ENCODE measurements at regions not wholly inside any gene's neighbourhood (a gene's known extent, or its start where the extent isn't known, plus 50 kb on each side); places are given as distances from the start of the nearest gene placed in this dataset.

- no peaks in the 10 kb centered on the region for H3K27me3 ChIP-seq
- H3K36me3 ChIP-seq, result no peaks in the 10 kb centered on the region
- H3K27ac ChIP-seq, result no peak overlapping the region
- no peaks in the 10 kb centered on the region for H3K9me3 ChIP-seq (replicated peaks)
- no peak overlapping the region for H3K4me3 ChIP-seq
- no peak for DNase-seq
- H3K4me1 ChIP-seq, result no peaks in the 10 kb centered on the region
These were observed 267.7 kb downstream of the HAO1 start for GRCh38 chr20:7672571-7672970.

GRCh38 chr20:7673841-7674240 is 266.4 kb downstream of the HAO1 start:
- DNase-seq, result no peak
- no peaks in the 10 kb centered on the region for H3K36me3 ChIP-seq
- no peaks in the 10 kb centered on the region for H3K27me3 ChIP-seq
- H3K4me1 ChIP-seq, result no peaks in the 10 kb centered on the region
- no peaks in the 10 kb centered on the region for H3K9me3 ChIP-seq (replicated peaks)
- H3K4me3 ChIP-seq, result no peak overlapping the region
- H3K27ac ChIP-seq, result no peak overlapping the region

- no peaks in the 10 kb centered on the region for H3K4me1 ChIP-seq
- H3K9me3 ChIP-seq (replicated peaks), result no peaks in the 10 kb centered on the region
- H3K36me3 ChIP-seq, result no peaks in the 10 kb centered on the region
- no peak overlapping the region for H3K4me3 ChIP-seq
- no peak overlapping the region for H3K27ac ChIP-seq
- no peaks in the 10 kb centered on the region for H3K27me3 ChIP-seq
- no peak for DNase-seq
These were observed 257.3 kb downstream of the HAO1 start for GRCh38 chr20:7682916-7683315.

- no peak for DNase-seq
- H3K4me1 ChIP-seq, result no peaks in the 10 kb centered on the region
- no peaks in the 10 kb centered on the region for H3K36me3 ChIP-seq
- H3K4me3 ChIP-seq, result no peak overlapping the region
- H3K27me3 ChIP-seq, result no peaks in the 10 kb centered on the region
- H3K9me3 ChIP-seq (replicated peaks), result no peaks in the 10 kb centered on the region
- no peak overlapping the region for H3K27ac ChIP-seq
These were observed 253.2 kb downstream of the HAO1 start for GRCh38 chr20:7687065-7687464.

GRCh38 chr20:7689151-7689550 is 251.1 kb downstream of the HAO1 start:
- Histone ChIP-seq H3K36me3 (no peaks in the 10 kb centered on the region), H3K27ac (no peak overlapping the region), H3K9me3 (replicated peaks) (no peaks in the 10 kb centered on the region), H3K4me1 (no peaks in the 10 kb centered on the region), H3K4me3 (no peak overlapping the region), H3K27me3 (no peaks in the 10 kb centered on the region)
- DNase-seq, result no peak

GRCh38 chr20:7691647-7692269 is 248.5 kb downstream of the HAO1 start:
- DNase-seq, result no peak

GRCh38 chr20:7692478-7692877 is 247.8 kb downstream of the HAO1 start:
- H3K36me3 ChIP-seq, result no peaks in the 10 kb centered on the region
- DNase-seq, result no peak
- no peak overlapping the region for H3K27ac ChIP-seq
- H3K4me3 ChIP-seq, result no peak overlapping the region
- no peaks in the 10 kb centered on the region for H3K9me3 ChIP-seq (replicated peaks)
- no peaks in the 10 kb centered on the region for H3K27me3 ChIP-seq
- H3K4me1 ChIP-seq, result no peaks in the 10 kb centered on the region

More at GRCh38 chr20:7691647-7692269, 248.5 kb downstream of the HAO1 start:
- no peak overlapping the region for H3K27ac ChIP-seq
- H3K4me3 ChIP-seq, result no peak overlapping the region
- H3K9me3 ChIP-seq (replicated peaks), result no peaks in the 10 kb centered on the region
- H3K4me1 ChIP-seq, result no peaks in the 10 kb centered on the region
- no peaks in the 10 kb centered on the region for H3K27me3 ChIP-seq
- H3K36me3 ChIP-seq, result no peaks in the 10 kb centered on the region

- Histone ChIP-seq H3K36me3 (no peaks in the 10 kb centered on the region), H3K27ac (no peak overlapping the region), H3K4me1 (no peaks in the 10 kb centered on the region), H3K9me3 (replicated peaks) (no peaks in the 10 kb centered on the region), H3K27me3 (no peaks in the 10 kb centered on the region), H3K4me3 (no peak overlapping the region)
- DNase-seq, result no peak
These were observed 246.5 kb downstream of the HAO1 start for GRCh38 chr20:7693761-7694160.

GRCh38 chr20:7695051-7695495 is 245.2 kb downstream of the HAO1 start:
- no peaks in the 10 kb centered on the region for H3K36me3 ChIP-seq
- H3K27me3 ChIP-seq, result no peaks in the 10 kb centered on the region
- H3K4me3 ChIP-seq, result no peak overlapping the region
- H3K9me3 ChIP-seq (replicated peaks), result no peaks in the 10 kb centered on the region
- no peaks in the 10 kb centered on the region for H3K4me1 ChIP-seq
- no peak for DNase-seq
- no peak overlapping the region for H3K27ac ChIP-seq

- H3K4me1 ChIP-seq, result no peaks in the 10 kb centered on the region
- peak in 1 of 2 experiments; percentile 2 for DNase-seq
- H3K27ac ChIP-seq, result no peak overlapping the region
- no peak overlapping the region for H3K4me3 ChIP-seq
- no peaks in the 10 kb centered on the region for H3K9me3 ChIP-seq (replicated peaks)
- H3K36me3 ChIP-seq, result no peaks in the 10 kb centered on the region
- no peaks in the 10 kb centered on the region for H3K27me3 ChIP-seq
These were observed 244.6 kb downstream of the HAO1 start for GRCh38 chr20:7695635-7696034.

- no peaks in the 10 kb centered on the region for H3K36me3 ChIP-seq
- H3K27ac ChIP-seq, result no peak overlapping the region
- DNase-seq, result no peak
- H3K4me1 ChIP-seq, result no peaks in the 10 kb centered on the region
- H3K4me3 ChIP-seq, result no peak overlapping the region
- no peaks in the 10 kb centered on the region for H3K27me3 ChIP-seq
- no peaks in the 10 kb centered on the region for H3K9me3 ChIP-seq (replicated peaks)
These were observed 243.9 kb downstream of the HAO1 start for GRCh38 chr20:7696311-7696710.

GRCh38 chr20:7702141-7702540 is 238.1 kb downstream of the HAO1 start:
- H3K4me1 ChIP-seq, result no peaks in the 10 kb centered on the region
- no peaks in the 10 kb centered on the region for H3K27me3 ChIP-seq
- no peak for DNase-seq

GRCh38 chr20:7703551-7703961 is 236.7 kb downstream of the HAO1 start:
- Histone ChIP-seq H3K36me3 (no peaks in the 10 kb centered on the region), H3K27me3 (no peaks in the 10 kb centered on the region), H3K4me3 (no peak overlapping the region), H3K4me1 (no peaks in the 10 kb centered on the region), H3K9me3 (replicated peaks) (no peaks in the 10 kb centered on the region), H3K27ac (no peak overlapping the region)
- no peak for DNase-seq

More at GRCh38 chr20:7702141-7702540, 238.1 kb downstream of the HAO1 start:
- no peak overlapping the region for H3K27ac ChIP-seq
- H3K4me3 ChIP-seq, result no peak overlapping the region
- H3K9me3 ChIP-seq (replicated peaks), result no peaks in the 10 kb centered on the region
- H3K36me3 ChIP-seq, result no peaks in the 10 kb centered on the region

- DNase-seq, result no peak
- Histone ChIP-seq H3K4me1 (no peaks in the 10 kb centered on the region), H3K27ac (no peak overlapping the region), H3K9me3 (replicated peaks) (no peaks in the 10 kb centered on the region), H3K27me3 (0 out of 2 replicates have a peak, but pooled peaks cover 2% of the 10 kb centered on the region), H3K4me3 (no peak overlapping the region), H3K36me3 (no peaks in the 10 kb centered on the region)
These were observed 236.3 kb downstream of the HAO1 start for GRCh38 chr20:7703996-7704395.

- H3K36me3 ChIP-seq, result no peaks in the 10 kb centered on the region
- no peak for DNase-seq
- H3K4me1 ChIP-seq, result no peaks in the 10 kb centered on the region
- no peak overlapping the region for H3K27ac ChIP-seq
- no peak overlapping the region for H3K4me3 ChIP-seq
- H3K27me3 ChIP-seq, result 0 out of 2 replicates have a peak, but pooled peaks cover 3% of the 10 kb centered on the region
- H3K9me3 ChIP-seq (replicated peaks), result no peaks in the 10 kb centered on the region
These were observed 232.1 kb downstream of the HAO1 start for GRCh38 chr20:7708112-7708511.

GRCh38 chr20:7708782-7709181 is 231.5 kb downstream of the HAO1 start:
- no peaks in the 10 kb centered on the region for H3K36me3 ChIP-seq

More at GRCh38 chr20:7708782-7709181, 231.5 kb downstream of the HAO1 start:
- H3K27ac ChIP-seq, result no peak overlapping the region
- no peaks in the 10 kb centered on the region for H3K9me3 ChIP-seq (replicated peaks)
- H3K4me1 ChIP-seq, result no peaks in the 10 kb centered on the region
- H3K4me3 ChIP-seq, result no peak overlapping the region
- no peak for DNase-seq
- 0 out of 2 replicates have a peak, but pooled peaks cover 3% of the 10 kb centered on the region for H3K27me3 ChIP-seq

All from SJCRH30 (cell line).